Daoy (cell line): ENCODE measurements at regions not wholly inside any gene's neighbourhood (a gene's known extent, or its start where the extent isn't known, plus 50 kb on each side); places are given as distances from the start of the nearest gene placed in this dataset.
"Not testable (repeated sequence)": the region's sequence is repeated elsewhere in the genome, so short reads cannot be mapped to it uniquely, and the experiment has no call there.

Experiments
- DNase-seq: peaks from one replicate; pipeline ENCODE4 v3.0.0-alpha.2; 2015; ENCODE audit warnings: low read depth

DNA sequence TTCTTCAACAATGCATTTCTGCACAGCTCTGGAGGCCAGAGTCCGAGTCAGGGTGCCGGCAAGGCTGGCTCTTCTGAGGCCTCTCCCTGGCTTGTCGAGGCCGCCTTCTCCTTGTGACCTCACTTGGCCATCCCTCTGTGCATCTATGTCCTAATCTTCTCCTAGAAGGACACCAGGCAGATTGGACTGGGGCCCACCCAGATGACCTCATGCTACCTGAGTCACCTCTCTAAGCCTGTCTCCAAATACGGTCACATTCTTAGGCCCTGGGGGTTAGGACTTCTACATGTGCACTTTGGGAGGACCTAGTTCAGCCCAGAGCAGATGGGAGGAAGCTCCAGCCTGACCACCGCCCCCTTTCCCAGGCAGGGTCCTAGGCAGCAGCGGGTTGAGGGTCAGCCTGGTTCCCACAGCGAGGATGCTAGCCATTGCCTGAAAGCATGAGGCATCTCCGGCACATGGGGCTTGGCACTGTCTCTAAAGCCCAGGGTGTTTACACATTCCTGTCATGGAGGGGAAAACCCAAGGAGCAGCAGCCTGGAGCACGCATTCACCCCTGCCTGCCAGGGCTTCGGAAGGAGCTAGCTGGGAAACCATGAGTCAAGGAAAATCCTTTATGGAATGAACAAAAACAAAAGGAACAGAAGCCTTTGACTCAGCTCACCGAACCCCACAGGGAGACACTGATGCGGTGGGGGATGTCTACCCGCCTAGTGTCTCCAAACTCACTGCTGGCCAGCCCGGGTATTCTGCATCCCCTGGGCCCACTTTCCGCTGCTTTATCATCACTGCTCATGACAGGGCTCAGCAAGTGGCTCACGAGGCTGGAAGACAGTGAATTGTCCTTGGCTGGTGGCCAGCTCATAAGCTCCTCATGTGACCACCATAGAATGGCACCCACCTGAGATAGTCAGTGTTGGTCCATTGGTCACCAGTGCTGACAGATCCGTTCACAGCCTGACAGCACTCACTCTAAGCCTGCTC is 140.2 kb upstream of the ZNF469 start:
- peak; percentile 89 for DNase-seq

DNA sequence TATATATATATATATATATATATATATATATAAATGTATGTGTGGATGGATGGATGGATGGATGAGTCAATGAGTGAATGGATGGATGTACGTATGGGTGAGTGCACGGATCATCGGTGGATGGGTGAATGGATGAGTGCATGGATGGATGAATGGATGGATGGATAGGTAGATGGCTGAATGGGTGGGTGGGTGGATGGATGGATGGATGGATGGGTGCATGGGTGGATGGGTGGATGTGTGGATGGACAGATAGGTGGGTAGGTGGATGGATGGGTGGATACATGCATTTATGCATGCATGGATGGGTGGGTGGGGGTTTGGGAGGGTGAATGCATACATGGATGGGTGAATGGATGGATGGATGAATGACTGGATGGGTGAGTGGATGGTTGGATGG is 138.8 kb upstream of the ZNF469 start:
- DNase-seq: not testable (repeated sequence)

DNA sequence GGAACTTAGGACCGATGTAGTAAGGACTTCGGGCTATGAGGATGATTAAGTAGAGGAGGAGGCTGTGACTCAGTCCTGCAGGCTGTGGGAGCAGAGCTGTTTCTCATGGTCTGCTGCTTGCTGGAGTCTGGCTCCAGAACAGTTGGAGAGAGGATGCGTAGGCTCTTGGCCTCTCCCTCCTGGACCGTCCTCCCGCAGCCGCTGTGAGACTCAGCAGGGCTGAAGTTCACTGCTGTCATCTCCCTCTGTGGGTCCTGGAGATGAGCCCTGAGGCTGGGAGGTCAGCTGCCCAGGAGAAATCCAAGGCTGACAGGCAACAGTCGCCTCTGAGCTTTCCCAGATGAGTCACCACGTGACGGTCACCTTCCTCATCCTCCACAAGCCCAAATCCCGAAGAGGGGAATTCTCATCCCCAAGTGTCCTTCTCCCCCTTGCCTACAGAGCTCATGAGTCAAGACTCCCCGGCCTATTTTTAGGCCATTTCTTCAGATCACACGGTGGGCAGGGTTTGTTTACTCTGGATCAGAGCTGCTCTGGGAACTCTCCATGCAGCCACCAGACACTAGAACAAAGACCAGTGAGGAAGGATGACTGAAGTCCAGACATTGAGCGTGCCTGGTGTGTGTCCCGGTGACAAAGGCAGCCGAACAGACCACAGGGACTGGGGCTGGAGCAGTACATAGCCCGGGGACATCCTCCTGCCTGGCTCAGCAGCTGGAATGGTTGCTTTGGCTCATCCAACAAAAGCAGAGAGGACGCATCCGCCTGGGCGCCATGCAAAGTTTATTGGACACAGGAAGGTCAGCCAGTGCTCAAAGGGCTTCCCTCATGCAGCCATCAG is 137.3 kb upstream of the ZNF469 start:
- DNase-seq: peak; percentile 93

DNA sequence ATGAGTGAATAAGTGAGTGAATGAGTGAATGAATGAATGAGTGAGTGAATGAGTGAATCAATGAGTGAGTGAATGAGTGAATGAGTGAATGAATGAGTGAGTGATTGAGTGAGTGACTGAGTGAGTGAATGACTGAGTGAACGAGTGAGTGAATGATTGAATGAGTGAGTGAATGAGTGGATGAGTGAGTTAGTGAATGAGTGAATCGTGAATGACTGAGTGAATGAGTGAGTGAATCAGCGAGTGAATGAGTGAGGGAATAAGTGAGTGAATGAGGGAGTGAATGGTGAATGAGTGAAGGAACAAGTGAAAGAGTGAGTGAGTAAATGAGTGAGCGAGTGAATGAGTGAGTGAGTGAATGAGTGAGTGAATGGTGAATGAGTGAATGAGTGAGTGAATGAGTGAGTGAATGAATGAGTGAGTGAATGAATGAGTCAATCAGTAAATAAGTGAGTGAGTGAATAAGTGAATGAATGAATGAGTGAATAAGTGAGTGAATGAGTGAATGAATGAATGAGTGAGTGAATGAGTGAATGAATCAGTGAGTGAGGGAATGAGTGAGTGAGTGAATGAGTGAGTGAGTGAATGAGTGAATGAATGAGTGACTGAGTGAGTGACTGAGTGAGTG is 135.7 kb upstream of the ZNF469 start:
- DNase-seq: not testable (repeated sequence)

DNA sequence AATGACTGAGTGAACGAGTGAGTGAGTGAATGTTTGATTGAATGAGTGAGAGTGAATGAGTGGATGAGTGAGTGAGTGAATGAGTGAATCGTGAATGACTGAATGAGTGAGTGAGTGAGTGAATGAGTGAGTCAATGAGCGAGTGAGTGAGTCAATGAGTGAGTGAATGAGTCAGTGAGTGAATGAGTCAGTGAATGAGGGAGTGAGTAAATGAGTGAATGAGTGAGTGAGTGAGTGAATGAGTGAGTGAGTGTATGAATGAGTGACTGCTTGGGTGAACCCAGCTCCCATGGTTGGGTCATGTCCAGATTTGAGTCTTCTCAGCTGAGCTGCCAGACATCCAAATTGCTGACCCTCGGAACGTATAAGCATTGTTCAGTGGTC is 135.2 kb upstream of the ZNF469 start:
- not testable (repeated sequence) for DNase-seq

DNA sequence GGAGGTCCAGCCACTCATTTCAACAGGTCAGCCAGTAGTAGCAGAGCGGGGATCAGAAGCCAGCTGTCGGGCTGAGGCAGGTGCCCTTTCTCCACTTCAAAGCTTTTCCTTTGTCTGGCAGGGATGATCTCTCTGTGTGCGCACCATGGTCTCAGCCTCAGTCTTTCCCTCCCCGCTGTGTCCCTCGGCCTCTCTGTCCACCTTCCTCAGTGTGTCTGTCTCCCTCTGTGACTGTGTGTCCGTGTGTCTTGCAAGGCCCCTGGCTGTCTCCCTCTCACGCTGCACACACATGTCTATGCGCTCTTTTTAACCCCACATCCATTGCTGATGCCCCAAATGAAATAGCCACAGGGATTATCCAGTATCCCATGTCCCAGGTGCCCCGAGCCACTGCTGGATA is 134.0 kb upstream of the ZNF469 start:
- not testable (repeated sequence) for DNase-seq

DNA sequence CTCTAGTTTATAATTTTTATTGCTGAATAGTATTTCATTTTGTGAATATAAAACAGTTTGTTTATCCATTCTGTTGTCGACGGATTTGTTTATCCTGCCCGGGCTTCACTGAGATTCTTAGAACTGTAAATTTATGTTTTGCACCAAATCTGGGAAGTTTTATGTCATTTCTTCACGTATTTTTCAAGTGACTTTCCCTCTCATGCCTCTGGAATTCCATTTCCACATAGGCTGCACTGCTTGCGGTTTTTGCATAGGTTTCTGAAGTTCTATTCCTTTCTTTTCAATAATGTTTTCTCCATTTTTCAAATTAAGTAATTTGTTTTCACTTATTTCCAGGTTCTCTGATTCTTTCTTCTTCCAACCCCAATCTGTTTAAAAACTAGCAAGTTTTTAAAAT is 132.4 kb upstream of the ZNF469 start:
- not testable (repeated sequence) for DNase-seq

DNA sequence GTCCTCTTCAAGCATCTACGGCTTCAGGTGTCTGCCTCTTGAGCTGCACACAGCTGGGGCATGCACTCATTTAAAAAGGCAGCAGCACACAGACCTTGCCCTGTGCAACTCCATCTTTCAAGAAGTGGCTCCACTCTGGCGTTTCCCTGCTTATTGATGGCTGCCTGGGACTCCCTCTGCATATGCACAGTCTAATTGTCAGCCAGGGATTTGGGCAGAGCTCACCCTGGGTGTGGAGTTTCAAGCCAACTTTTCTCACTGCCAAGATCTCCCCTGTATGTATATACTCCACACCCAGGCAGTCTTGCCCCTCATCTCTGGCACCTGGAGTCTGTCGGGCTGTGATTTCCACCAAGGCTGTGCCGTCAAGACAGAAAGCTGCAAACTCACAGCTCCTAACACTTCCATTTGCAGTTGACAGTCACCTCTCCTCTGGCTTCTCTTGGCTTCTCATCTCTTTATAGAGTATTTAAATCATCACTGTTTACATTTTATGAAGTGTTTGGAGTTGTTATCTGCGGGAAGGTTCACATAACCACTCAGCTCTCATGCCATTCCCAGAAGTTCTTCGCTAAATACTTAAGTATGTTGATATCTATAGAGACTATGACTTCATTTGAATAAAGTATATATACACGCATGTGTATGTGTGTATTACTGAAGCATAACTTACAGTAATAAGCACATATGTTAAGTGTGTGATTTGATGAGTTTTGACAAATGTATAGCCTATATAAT is 130.5 kb upstream of the ZNF469 start:
- DNase-seq: not testable (repeated sequence)

DNA sequence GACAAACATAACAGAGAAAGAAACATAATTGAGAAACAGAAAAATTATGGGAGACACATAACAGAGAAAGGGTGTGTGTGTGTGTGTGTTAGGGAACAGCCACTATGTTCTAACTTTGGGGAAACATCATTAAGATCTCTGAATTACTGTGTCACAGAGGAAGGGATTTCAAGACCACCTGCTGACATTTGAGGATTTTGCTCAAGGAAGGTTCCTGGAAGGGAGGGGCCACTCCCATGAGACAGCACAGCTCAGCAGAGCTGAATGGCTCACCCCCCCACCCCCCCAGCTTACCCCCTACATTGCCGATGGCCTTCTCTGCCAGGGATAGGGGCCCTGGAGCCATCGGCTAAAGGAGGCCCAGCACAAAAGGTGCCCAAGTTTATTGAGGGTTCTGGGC is 124.6 kb upstream of the ZNF469 start:
- not testable (repeated sequence) for DNase-seq

DNA sequence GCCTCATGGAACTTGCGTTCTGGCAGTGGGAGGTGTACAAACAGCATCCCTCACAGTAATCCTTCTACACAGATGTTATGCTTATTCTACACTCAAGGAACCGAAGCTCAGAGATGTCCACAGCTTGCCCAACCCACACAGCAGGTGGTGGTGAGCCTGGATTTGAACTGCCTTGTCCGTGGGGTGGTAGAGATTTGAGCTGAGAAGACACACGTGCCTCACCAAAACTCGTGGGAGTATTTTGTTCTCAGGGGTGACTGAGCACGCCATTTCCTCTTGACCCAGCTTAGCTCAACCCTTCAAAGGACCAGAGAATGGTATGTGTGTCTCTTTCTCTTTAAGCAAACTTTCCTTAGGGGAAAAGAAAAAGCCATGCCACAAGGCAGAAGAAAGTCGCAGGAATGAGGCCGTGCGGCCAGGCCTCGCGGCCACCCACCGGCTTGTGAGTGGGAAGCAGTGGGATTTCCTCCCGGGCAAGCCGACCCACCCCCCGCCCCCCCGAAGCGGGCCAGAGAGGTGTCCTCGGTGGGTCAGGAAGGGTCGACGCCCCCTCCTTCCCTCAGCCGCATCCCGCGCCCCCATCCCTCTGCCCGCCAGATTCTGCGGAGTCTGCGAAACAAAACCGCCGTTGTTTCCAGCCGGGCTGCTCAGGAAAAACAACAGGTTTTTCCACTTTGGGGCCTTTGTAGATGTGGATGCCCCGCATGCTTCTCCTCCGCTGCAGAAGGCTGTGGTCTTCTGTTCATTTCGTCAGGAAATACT is 123.8 kb upstream of the ZNF469 start:
- DNase-seq: not testable (repeated sequence)

DNA sequence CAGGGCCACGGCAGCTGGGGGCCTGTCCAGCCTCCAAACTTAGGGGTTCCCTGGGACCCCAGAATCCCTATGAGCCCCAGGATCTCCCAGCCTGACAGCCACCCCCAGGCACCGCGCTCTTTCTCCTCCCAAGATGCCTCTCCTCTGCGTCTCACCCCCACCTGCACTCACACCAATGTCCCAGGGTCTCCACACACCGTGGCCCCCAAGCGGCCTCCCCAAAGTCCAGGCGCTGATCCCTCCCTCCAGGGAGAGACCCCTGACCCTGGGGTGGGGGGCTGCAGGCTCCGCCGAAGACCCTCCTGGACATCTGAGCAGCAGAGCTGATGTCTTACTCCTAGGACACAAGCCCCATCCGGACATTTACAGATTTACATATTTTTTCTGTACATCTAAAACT is 123.2 kb upstream of the ZNF469 start:
- DNase-seq: not testable (repeated sequence)

DNA sequence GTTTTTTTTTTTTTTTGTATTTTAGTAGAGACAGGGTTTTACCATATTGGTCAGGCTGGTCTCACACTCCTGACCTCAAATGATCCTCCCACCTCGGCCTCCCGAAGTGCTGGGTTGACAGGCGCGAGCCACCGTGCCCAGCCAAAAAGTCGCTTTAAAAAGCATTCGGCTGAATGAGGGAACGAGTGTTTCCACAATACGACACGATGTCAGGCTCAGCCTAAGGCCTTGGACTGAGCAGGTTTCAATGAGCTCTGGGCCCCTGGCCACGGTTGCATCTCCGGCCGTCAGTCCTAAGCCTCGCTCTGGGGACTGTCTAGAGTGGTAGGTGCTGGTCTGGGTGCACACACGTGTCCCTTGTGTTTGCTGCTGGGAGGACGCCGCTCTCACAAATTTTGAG is 122.6 kb upstream of the ZNF469 start:
- DNase-seq: not testable (repeated sequence)

DNA sequence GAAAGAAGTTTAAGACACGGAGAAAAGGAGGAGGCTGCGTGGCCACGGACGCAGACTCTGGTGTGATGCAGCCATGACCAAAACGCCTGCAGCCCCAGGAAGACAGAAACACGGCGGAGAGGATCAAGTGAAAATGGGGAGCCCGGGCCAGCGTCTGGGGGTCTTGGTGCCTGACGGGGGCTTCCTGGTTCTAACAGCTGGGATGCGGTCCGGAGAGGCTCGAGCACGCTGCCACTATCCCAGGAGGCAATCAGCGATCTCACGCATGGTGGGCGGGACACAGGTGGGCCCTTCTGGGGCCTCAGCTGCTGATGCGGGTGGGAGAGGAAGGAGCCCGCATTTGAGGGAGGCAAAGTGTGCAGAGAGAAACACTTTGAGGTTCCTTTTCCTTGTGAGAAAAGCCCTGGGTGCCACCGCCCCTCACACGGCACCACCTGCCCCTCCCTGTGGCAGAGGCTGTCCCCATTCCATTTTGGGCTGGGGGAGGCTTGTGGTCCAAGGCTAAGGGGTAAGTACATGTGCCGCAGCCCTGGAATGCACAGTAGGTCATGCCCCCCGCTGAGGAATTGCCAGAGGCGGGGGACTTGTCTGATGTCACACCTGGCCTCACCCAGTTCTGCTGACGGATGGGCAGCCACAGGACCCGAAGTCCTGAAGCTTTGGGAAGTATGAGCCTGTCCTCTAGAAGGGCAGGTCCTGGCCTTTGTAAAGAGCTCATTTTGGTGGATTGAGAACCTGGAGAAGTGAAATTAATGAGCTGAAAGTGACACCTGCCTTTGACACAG is 121.7 kb upstream of the ZNF469 start:
- DNase-seq: not testable (repeated sequence)

DNA sequence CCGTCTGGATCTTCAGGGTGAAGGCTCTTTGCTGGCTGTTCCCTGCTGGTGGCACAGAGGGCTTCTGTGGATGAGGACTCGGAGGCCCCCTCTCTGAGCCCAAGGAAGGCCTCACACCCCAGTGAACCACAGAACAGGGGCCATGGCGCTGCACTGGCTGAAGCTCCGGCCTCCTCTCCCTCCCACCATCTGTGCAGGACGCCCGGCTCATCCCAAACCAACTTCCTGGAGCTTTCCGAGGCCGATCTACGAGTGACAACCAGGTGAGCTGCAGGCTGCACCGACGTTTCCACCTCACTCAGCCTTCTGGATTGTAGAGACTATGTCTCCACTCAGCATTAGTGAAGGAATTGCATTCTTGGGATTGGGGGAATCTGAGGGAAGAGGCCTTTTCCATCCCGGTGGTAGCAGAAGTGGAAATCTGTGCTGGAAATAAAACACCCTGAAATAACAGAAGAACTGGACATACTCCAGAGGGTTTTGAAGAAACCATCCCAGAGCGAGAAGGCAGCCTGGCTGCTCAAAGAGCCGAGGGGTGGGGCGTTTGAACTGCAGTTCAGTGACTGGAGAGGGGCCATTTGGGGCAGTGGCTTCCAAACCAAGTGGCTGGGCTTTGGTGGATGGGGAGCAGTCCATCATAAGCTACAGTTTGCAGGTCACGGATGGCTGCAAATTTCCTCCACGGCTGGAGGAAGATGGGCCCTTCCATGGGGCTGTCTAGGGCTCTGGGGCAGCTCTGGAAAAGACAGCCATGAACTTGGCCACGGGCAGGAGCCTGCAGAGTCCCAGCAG is 120.7 kb upstream of the ZNF469 start:
- not testable (repeated sequence) for DNase-seq

DNA sequence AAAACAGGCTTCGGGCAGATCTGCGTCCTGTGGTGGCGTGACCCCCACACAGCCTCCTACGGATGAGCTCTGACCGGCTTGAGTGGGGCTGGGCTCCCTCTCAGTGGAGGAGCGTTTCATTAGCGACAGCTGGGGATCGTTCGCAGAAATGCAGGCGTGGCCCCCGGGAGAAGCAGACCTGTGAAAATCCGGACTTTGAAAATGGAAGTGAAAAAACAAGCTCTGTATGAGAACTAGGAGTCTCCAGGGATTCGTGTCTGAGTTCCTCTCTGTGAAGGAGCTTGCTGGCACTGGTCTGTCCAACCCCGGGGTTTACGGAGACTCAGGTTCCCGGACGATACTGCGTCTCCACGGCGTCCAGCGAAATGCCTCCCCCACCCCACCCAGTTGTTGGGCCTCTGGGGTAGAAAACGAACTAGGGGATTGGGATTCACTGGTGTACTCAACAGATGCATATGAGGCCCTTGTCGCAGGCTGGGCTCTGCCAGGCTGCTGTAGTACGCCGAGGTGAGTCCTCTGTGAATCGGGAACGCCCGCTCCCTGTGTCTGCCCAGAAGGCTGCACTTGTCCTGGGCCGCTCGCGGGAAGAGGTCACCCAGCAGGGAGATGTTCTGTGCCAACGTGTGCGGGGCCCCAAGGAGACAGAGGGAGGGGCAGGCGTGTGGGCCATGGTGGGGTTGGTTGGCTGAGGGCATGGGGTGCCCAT is 119.7 kb upstream of the ZNF469 start:
- peak; percentile 72 for DNase-seq

DNA sequence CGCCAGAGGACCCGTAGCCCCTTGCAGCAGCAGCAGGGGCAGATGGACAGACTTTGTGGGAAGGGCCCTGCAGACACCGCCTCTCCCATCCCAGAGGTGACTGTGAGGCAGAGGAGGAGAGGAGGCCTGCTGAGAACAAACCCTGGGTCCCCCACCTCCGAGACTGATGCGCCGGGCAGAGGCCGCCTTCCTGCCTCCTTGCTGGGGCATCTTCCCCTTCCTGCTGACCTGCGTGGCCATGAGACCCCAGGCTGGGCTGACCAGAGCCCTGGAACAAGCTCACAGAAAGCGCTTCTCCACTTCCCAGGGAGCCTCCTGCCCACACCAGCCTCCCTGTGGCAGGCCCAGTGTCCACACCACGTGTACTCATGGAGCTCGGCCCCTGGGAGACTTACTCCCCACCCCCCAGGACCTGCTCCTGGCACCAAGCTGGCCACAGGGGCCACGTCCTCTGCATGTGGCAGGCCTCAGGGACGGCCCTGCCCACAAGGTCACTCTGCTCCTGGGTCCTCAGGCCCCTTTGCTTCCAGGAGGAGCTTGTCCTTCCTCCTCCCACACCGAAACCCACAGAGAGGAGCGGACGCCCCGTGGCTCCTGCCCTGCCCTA is 119.0 kb upstream of the ZNF469 start:
- not testable (repeated sequence) for DNase-seq

DNA sequence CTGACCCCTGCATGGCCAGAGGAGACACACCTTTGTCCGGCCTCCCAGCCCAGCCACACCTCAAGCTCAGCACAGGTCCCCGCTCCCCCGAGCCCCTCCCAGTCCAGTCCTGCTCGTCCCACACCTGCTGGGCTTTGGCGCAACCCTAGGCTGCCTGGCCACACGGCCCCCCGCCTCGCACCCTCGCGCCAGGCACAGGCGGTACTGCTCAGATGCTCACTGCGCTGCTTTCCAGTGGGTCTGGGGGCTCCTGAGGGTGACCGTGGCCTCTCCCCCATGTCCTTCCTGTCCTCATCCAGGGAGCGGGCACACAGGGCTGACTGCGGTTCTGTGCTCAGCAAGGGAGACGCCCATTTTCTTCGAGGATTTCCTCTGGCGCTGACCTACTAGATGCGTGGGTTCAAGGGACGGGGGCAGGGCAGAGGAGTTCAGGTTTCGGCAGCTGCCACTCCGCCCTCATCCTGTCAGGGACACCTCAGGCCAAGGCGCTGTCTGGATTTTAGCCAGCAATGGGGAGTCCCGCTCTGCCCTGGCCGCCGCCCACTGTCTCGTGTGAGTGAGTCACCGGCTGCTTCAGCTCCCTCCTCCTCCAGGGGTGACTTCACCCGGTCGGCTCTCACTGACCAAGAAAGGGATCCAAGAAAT is 118.0 kb upstream of the ZNF469 start:
- peak; percentile 97 for DNase-seq
